Thoracic aorta (tissue), 2 donors: ENCODE measurements at regions not wholly inside any gene's neighbourhood (a gene's known extent, or its start where the extent isn't known, plus 50 kb on each side); places are given as distances from the start of the nearest gene placed in this dataset.

ENCODE experiments used
- ATAC-seq: fragments of 150-250 bp; one replicate; pipeline ENCODE4 v1.8.0; 2017; ENCODE audit warnings: low read depth; ENCODE audit not compliant: insufficient number of reproducible peaks, low FRiP score
- DNase-seq: peaks from one replicate; pipeline ENCODE4 v3.0.0-alpha.2; 2020; ENCODE audit warnings: low spot score
- H3K27ac ChIP-seq, 2 donors: fragments of 200-600 bp; sonication (generic); 1 replicate in 1 of 2; 2 replicates in 1 of 2; pipeline ENCODE4 v1.5.1; 2016; ENCODE audit warnings: mild to moderate bottlenecking in 2 of 2, moderate library complexity in 2 of 2
- H3K27me3 ChIP-seq: fragments of 200-600 bp; sonication (generic); replicated peaks from 2 replicates; pipeline ENCODE4 v1.6.0; 2016; ENCODE audit warnings: mild to moderate bottlenecking; ENCODE audit not compliant: insufficient read depth
- H3K36me3 ChIP-seq: fragments of 200-600 bp; sonication (generic); one replicate; pipeline ENCODE4 v1.5.1; 2016
- H3K4me1 ChIP-seq, 2 donors: fragments of 200-600 bp; sonication (generic); 1 replicate in 1 of 2; 2 replicates in 1 of 2; pipeline versions ENCODE4 v1.5.1 to v1.6.0; 2016; ENCODE audit warnings: low read depth in 2 of 2, mild to moderate bottlenecking in 1 of 2; ENCODE audit not compliant: control insufficient read depth in 1 of 2
- H3K4me3 ChIP-seq: fragments of 200-600 bp; sonication (generic); 2 replicates; pipeline ENCODE4 v1.5.1; 2016; ENCODE audit warnings: mild to moderate bottlenecking
- H3K9me3 ChIP-seq: fragments of 200-600 bp; sonication (generic); 2 replicates; pipeline ENCODE4 v1.5.1; 2016
- CTCF ChIP-seq: fragments of 200-600 bp; sonication (generic); IDR thresholded peaks from one replicate; pipeline ENCODE4 v1.5.1; 2019; ENCODE audit warnings: antibody characterized with exemption

- Histone ChIP-seq H3K27ac (no peak overlapping the region), H3K4me1 (peaks cover 19 to 33% of the 10 kb centered on the region in 2 donors), H3K9me3 (no peaks in the 10 kb centered on the region), H3K4me3 (no peak overlapping the region), H3K36me3 (no peaks in the 10 kb centered on the region), H3K27me3 (no peaks in the 10 kb centered on the region)
- no peak for DNase-seq
- ATAC-seq = no peak
- no peak for TF ChIP-seq CTCF
Measured at GRCh38 chr2:196230061-196230854, 58.9 kb upstream of the STK17B start.

GRCh38 chr2:196233021-196233804 is 61.8 kb upstream of the STK17B start:
- Histone ChIP-seq H3K4me3 (no peak overlapping the region), H3K27me3 (no peaks in the 10 kb centered on the region), H3K27ac (peak overlapping the region; percentile 60), H3K9me3 (no peaks in the 10 kb centered on the region), H3K36me3 (no peaks in the 10 kb centered on the region), H3K4me1 (peaks cover 16 to 19% of the 10 kb centered on the region in 2 donors)
- TF ChIP-seq CTCF = no peak
- no peak for DNase-seq
- ATAC-seq = peak; percentile 64

- ATAC-seq = no peak
Measured at GRCh38 chr2:196233805-196234475, 62.6 kb upstream of the STK17B start.

GRCh38 chr2:196234672-196235071 is 63.3 kb upstream of the STK17B start:
- Histone ChIP-seq H3K4me3 (no peak overlapping the region), H3K36me3 (no peaks in the 10 kb centered on the region), H3K9me3 (no peaks in the 10 kb centered on the region), H3K27ac (no peak overlapping the region), H3K4me1 (peaks cover 16% of the 10 kb centered on the region in 2 donors), H3K27me3 (no peaks in the 10 kb centered on the region)
- ATAC-seq (no peak), DNase-seq (no peak)
- no peak for TF ChIP-seq CTCF

More at GRCh38 chr2:196233805-196234475, 62.6 kb upstream of the STK17B start:
- DNase-seq = no peak
- no peaks in the 10 kb centered on the region for H3K9me3 ChIP-seq
- no peak for TF ChIP-seq CTCF
- H3K27me3 ChIP-seq = no peaks in the 10 kb centered on the region
- peaks cover 16 to 19% of the 10 kb centered on the region in 2 donors for H3K4me1 ChIP-seq
- H3K4me3 ChIP-seq = no peak overlapping the region
- H3K27ac ChIP-seq = peak overlapping the region; percentile 60
- no peaks in the 10 kb centered on the region for H3K36me3 ChIP-seq
